Esophagus squamous epithelium (tissue), 4 donors: ENCODE measurements at regions not wholly inside any gene's neighbourhood (a gene's known extent, or its start where the extent isn't known, plus 50 kb on each side); places are given as distances from the start of the nearest gene placed in this dataset.

Experiments
- POLR2A ChIP-seq, 4 donors: fragments of 450-650 bp; IDR thresholded peaks; one replicate each; pipeline ENCODE4 v1.6.1; 2017; ENCODE audit warnings: antibody characterized with exemption in 4 of 4, mild to moderate bottlenecking in 4 of 4, moderate library complexity in 3 of 4
- TF ChIP-seq, protein P1 (sequence below), 6 experiments: fragments of 450-650 bp in 4 of 6; fragments of 200-600 bp in 2 of 6; sonication (generic) in 2 of 6; IDR thresholded peaks; one replicate each; pipeline ENCODE4 v1.5.1; 2016 to 2019; ENCODE audit warnings: antibody characterized with exemption in 6 of 6, mild to moderate bottlenecking in 4 of 6, moderate library complexity in 4 of 6

DNA sequence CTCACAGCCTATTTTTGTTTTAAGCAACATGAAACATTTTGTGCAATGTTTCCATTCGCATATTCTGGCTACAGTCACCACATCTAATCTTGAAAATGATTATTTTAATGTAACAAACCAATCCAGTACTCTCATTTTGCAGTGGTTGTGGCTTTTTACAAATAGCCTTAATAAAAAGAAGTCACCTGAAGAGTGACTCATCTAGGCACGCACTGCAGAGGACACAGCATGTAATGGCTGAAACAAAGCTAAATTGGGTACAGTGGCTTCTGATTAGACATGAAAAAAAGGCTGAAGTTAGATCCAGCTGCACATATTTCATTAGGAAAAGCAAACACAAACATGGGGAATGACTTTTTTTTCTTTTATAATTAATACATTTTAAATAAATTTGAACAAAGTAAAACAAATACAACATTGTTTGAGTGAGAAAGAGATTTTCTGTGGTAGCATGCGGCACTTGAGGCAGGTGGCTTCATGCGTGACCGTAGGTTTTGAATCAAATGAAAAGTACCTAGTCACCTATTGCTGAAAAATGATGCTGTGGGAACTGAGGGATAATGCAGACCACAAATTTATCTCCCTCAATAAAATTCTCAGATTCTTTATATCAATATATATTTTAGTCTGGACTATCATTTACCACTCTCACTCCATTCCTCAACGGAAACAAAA lies 240.8 kb upstream of the DDX53 start:
- TF ChIP-seq, protein P1, sequence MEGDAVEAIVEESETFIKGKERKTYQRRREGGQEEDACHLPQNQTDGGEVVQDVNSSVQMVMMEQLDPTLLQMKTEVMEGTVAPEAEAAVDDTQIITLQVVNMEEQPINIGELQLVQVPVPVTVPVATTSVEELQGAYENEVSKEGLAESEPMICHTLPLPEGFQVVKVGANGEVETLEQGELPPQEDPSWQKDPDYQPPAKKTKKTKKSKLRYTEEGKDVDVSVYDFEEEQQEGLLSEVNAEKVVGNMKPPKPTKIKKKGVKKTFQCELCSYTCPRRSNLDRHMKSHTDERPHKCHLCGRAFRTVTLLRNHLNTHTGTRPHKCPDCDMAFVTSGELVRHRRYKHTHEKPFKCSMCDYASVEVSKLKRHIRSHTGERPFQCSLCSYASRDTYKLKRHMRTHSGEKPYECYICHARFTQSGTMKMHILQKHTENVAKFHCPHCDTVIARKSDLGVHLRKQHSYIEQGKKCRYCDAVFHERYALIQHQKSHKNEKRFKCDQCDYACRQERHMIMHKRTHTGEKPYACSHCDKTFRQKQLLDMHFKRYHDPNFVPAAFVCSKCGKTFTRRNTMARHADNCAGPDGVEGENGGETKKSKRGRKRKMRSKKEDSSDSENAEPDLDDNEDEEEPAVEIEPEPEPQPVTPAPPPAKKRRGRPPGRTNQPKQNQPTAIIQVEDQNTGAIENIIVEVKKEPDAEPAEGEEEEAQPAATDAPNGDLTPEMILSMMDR (IDR thresholded peaks at IDR 0.05): no peak
- no peak for TF ChIP-seq POLR2A (IDR thresholded peaks at IDR 0.05)
